GM21529 (cell line): ENCODE measurements at regions not wholly inside any gene's neighbourhood (a gene's known extent, or its start where the extent isn't known, plus 50 kb on each side); places are given as distances from the start of the nearest gene placed in this dataset.
A peak's percentile ranks its signal among the peaks of the same experiment; 100 is the strongest.

Source experiments
- ATAC-seq: cut with Tn5 transposase; IDR thresholded peaks from one replicate; pipeline ENCODE4 v1.9.1; 2021; ENCODE audit not compliant: unreplicated experiment

- no peak for ATAC-seq
These were observed 278.2 kb upstream of the GATB start for GRCh38 chr4:152039023-152039481.

- ATAC-seq = no peak
These were observed 277.4 kb upstream of the GATB start for GRCh38 chr4:152038238-152038637.

GRCh38 chr4:152037435-152037834, 276.6 kb upstream of the GATB start:
- ATAC-seq = no peak

GRCh38 chr4:152033621-152034020, 272.8 kb upstream of the GATB start:
- no peak for ATAC-seq

- no peak for ATAC-seq
These were observed 271.9 kb upstream of the GATB start for GRCh38 chr4:152032722-152033131.

GRCh38 chr4:152029631-152030030, 268.8 kb upstream of the GATB start:
- no peak for ATAC-seq

GRCh38 chr4:152028131-152028530, 267.3 kb upstream of the GATB start:
- ATAC-seq = no peak

GRCh38 chr4:152024881-152025280, 264.1 kb upstream of the GATB start:
- no peak for ATAC-seq

GRCh38 chr4:152023674-152024073, 262.9 kb upstream of the GATB start:
- no peak for ATAC-seq

GRCh38 chr4:152022543-152022942, 261.7 kb upstream of the GATB start:
- ATAC-seq = no peak

- ATAC-seq = no peak
These were observed 261.1 kb upstream of the GATB start for GRCh38 chr4:152021788-152022438.

- no peak for ATAC-seq
These were observed 259.3 kb upstream of the GATB start for GRCh38 chr4:152020073-152020472.

GRCh38 chr4:152016303-152016620, 255.5 kb upstream of the GATB start:
- no peak for ATAC-seq

GRCh38 chr4:152015597-152016302, 254.9 kb upstream of the GATB start:
- ATAC-seq = no peak

- ATAC-seq = peak; percentile 89
These were observed 253.5 kb upstream of the GATB start for GRCh38 chr4:152014280-152014679.

GRCh38 chr4:152011469-152011868, 250.7 kb upstream of the GATB start:
- ATAC-seq = no peak

- ATAC-seq = no peak
These were observed 249.9 kb upstream of the GATB start for GRCh38 chr4:152010710-152011079.

- no peak for ATAC-seq
These were observed 249.3 kb upstream of the GATB start for GRCh38 chr4:152009983-152010709.

GRCh38 chr4:152009031-152009670, 248.3 kb upstream of the GATB start:
- no peak for ATAC-seq

- no peak for ATAC-seq
These were observed 246.3 kb upstream of the GATB start for GRCh38 chr4:152007111-152007510.

GRCh38 chr4:152004801-152005200, 244.0 kb upstream of the GATB start:
- no peak for ATAC-seq

- no peak for ATAC-seq
These were observed 239.7 kb upstream of the GATB start for GRCh38 chr4:152000518-152000917.
